ENCODE measurements at regions not wholly inside any gene's neighbourhood (a gene's known extent, or its start where the extent isn't known, plus 50 kb on each side); places are given as distances from the start of the nearest gene placed in this dataset.

DNA sequence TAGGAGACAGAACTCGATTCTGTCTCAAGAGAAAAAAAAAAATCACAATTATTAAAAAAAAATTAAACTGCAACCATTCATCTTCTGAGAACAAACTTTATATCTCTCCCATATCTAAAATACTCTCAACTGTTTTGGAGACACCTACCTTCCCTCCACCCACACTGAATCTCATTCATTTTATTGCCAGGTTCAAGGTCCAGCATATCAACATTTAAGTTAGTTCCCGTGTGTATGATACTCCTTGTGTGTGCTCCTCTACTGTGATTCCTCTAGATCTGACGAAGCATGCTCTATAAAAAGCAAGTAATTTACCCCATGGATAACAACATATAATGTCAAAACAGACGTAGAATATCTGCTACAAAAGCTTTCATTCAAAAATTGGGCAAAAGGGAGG lies 351.8 kb upstream of the SORCS1 start:
- no peak overlapping the region for H3K4me2 ChIP-seq (ENCODE audit: insufficient read depth in 1 of 2, low read depth in 2 of 2, low read length in 2 of 2)
- H4K5ac ChIP-seq (ENCODE audit: insufficient read length, low read depth, low read length): no peak overlapping the region
- CTCF ChIA-PET (ENCODE audit: partially characterized antibody): interaction anchor here (1.5 kb wide), 1 partner anchor 252 kb away, joined by 3 read pairs; no protein-coding TSS in a partner anchor
- no peak overlapping the region for H4K8ac ChIP-seq (ENCODE audit: extremely low read depth, insufficient read depth, low read length)
- H3K14ac ChIP-seq (ENCODE audit: insufficient read length): no peak overlapping the region
- H3K4me1 ChIP-seq (replicated peaks in 1 of 4; ENCODE audit: control insufficient read depth in 3 of 4, insufficient read depth in 4 of 4, low read length in 3 of 4): no peaks in the 10 kb centered on the region
- H3K27ac ChIP-seq (ENCODE audit: low read depth, low read length): no peak overlapping the region
- H3K9me3 ChIP-seq (ENCODE audit: insufficient read depth in 2 of 2, low read depth in 1 of 2, low read length in 1 of 2): no peaks in the 10 kb centered on the region
- no peak overlapping the region for H3K18ac ChIP-seq (ENCODE audit: extremely low read depth, low read length)
- H3K79me2 ChIP-seq (ENCODE audit: control insufficient read depth in 1 of 2, insufficient read depth in 2 of 2, low read length in 2 of 2): no peaks in the 10 kb centered on the region
- 83% methylated on average over 4 of the region's 4 CpGs; no CpG with 5 or more reads in 1 of the 2 experiments for WGBS, 2 experiments (ENCODE audit: extremely low coverage in 1 of 2, insufficient coverage in 1 of 2, insufficient read length in 1 of 2, insufficient replicate concordance in 2 of 2, low coverage in 1 of 2, low lambda C conversion rate in 2 of 2, missing lambda C conversion rate in 1 of 2)
- H3K23ac ChIP-seq (ENCODE audit: insufficient read length): no peak overlapping the region
- no peaks in the 10 kb centered on the region for H4K20me1 ChIP-seq (replicated peaks in 1 of 2; ENCODE audit: control insufficient read depth in 1 of 2, insufficient read depth in 2 of 2, low read length in 2 of 2)
- no peak overlapping the region for H4K91ac ChIP-seq (replicated peaks; ENCODE audit: insufficient read length, low read length)
- no peaks in the 10 kb centered on the region for H3K36me3 ChIP-seq (ENCODE audit: control insufficient read depth in 2 of 4, insufficient read depth in 4 of 4, low read length in 3 of 4)
- H3K23me2 ChIP-seq (ENCODE audit: low read depth, low read length): no peaks in the 10 kb centered on the region
- H2AK5ac ChIP-seq (ENCODE audit: low read depth, low read length): no peak overlapping the region
- H2BK12ac ChIP-seq (ENCODE audit: low read depth, low read length): no peak overlapping the region
- H3K79me1 ChIP-seq (ENCODE audit: low read depth, low read length): no peaks in the 10 kb centered on the region
- H2BK5ac ChIP-seq (ENCODE audit: low read depth, low read length): no peak overlapping the region
- FAIRE-seq (no peak), DNase-seq (ENCODE audit: low read depth in 1 of 2, low spot score in 2 of 2) (no peak)
- POLR2A ChIA-PET (ENCODE audit: partially characterized antibody): no interaction called here
- H3K4me3 ChIP-seq (ENCODE audit: extremely low read depth in 1 of 4, insufficient read depth in 2 of 4, low read depth in 3 of 4, low read length in 4 of 4): no peak overlapping the region
- peaks cover 0 to 1% (median 0%) of the 10 kb centered on the region in 4 experiments; a peak in 1 of 7 replicates for H3K27me3 ChIP-seq (replicated peaks in 1 of 4; ENCODE audit: control insufficient read depth in 3 of 4, extremely low read depth in 1 of 4, insufficient read depth in 3 of 4, low read length in 3 of 4)
- H2BK20ac ChIP-seq (ENCODE audit: low read length): no peak overlapping the region
- H3K4ac ChIP-seq (replicated peaks; ENCODE audit: insufficient read length, low read depth, low read length): no peak overlapping the region
- H2BK15ac ChIP-seq (ENCODE audit: low read length): no peak overlapping the region
- H3K56ac ChIP-seq (replicated peaks; ENCODE audit: insufficient read length, low read depth, low read length): no peak overlapping the region
- H2BK120ac ChIP-seq (replicated peaks; ENCODE audit: low read depth, low read length): no peak overlapping the region
- H3K9ac ChIP-seq (replicated peaks in 1 of 4; ENCODE audit: extremely low read depth in 1 of 4, low read depth in 3 of 4, low read length in 3 of 4): no peak overlapping the region
- no peak overlapping the region for H2AFZ ChIP-seq (ENCODE audit: low read length)
- TF ChIP-seq BACH1 (IDR thresholded peaks at IDR 0.05; ENCODE audit: low read length) (no peak), ZNF274 (IDR thresholded peaks at IDR 0.05; ENCODE audit: borderline replicate concordance, extremely low read depth, low read length) (no peak), TAF7 (optimal IDR thresholded peaks at IDR 0.05; ENCODE audit: borderline replicate concordance, low read depth, low read length) (no peak), KDM1A (IDR thresholded peaks at IDR 0.05; ENCODE audit: borderline replicate concordance, low read length) (no peak), SUZ12 (IDR thresholded peaks at IDR 0.05; ENCODE audit: low read length) (no peak), EP300 (IDR thresholded peaks at IDR 0.05; ENCODE audit: borderline replicate concordance in 1 of 2, low read depth in 2 of 2, low read length in 2 of 2) (no peak), CBX5 (IDR thresholded peaks at IDR 0.05; ENCODE audit: low read depth, low read length) (no peak), ASH2L (IDR thresholded peaks at IDR 0.05; ENCODE audit: low read length) (no peak), SP4 (IDR thresholded peaks at IDR 0.05; ENCODE audit: low read length) (no peak), NANOG (IDR thresholded peaks at IDR 0.05; ENCODE audit: insufficient read depth, low read depth, low read length, poor library complexity, severe bottlenecking) (no peak), CEBPB (IDR thresholded peaks at IDR 0.05; ENCODE audit: low read depth, low read length) (no peak), BRCA1 (IDR thresholded peaks at IDR 0.05; ENCODE audit: low read depth, low read length) (no peak), JUN (IDR thresholded peaks at IDR 0.05; ENCODE audit: low read depth, low read length) (no peak), KDM5A (IDR thresholded peaks at IDR 0.05; ENCODE audit: low read length) (no peak), SIN3A (conservative IDR thresholded peaks at IDR 0.05 in 1 of 2, IDR thresholded peaks at IDR 0.05 in 1 of 2; ENCODE audit: low read depth in 1 of 2, low read length in 2 of 2) (no peak), BCL11A (IDR thresholded peaks at IDR 0.05; ENCODE audit: low read depth in 2 of 2, low read length in 2 of 2) (no peak)
